ENCODE measurements at regions not wholly inside any gene's neighbourhood (a gene's known extent, or its start where the extent isn't known, plus 50 kb on each side); places are given as distances from the start of the nearest gene placed in this dataset.

GRCh38 chr22:48693377-48694135 is 1134.1 kb downstream of the BRD1 start (continued):
- TF ChIP-seq, protein P1, sequence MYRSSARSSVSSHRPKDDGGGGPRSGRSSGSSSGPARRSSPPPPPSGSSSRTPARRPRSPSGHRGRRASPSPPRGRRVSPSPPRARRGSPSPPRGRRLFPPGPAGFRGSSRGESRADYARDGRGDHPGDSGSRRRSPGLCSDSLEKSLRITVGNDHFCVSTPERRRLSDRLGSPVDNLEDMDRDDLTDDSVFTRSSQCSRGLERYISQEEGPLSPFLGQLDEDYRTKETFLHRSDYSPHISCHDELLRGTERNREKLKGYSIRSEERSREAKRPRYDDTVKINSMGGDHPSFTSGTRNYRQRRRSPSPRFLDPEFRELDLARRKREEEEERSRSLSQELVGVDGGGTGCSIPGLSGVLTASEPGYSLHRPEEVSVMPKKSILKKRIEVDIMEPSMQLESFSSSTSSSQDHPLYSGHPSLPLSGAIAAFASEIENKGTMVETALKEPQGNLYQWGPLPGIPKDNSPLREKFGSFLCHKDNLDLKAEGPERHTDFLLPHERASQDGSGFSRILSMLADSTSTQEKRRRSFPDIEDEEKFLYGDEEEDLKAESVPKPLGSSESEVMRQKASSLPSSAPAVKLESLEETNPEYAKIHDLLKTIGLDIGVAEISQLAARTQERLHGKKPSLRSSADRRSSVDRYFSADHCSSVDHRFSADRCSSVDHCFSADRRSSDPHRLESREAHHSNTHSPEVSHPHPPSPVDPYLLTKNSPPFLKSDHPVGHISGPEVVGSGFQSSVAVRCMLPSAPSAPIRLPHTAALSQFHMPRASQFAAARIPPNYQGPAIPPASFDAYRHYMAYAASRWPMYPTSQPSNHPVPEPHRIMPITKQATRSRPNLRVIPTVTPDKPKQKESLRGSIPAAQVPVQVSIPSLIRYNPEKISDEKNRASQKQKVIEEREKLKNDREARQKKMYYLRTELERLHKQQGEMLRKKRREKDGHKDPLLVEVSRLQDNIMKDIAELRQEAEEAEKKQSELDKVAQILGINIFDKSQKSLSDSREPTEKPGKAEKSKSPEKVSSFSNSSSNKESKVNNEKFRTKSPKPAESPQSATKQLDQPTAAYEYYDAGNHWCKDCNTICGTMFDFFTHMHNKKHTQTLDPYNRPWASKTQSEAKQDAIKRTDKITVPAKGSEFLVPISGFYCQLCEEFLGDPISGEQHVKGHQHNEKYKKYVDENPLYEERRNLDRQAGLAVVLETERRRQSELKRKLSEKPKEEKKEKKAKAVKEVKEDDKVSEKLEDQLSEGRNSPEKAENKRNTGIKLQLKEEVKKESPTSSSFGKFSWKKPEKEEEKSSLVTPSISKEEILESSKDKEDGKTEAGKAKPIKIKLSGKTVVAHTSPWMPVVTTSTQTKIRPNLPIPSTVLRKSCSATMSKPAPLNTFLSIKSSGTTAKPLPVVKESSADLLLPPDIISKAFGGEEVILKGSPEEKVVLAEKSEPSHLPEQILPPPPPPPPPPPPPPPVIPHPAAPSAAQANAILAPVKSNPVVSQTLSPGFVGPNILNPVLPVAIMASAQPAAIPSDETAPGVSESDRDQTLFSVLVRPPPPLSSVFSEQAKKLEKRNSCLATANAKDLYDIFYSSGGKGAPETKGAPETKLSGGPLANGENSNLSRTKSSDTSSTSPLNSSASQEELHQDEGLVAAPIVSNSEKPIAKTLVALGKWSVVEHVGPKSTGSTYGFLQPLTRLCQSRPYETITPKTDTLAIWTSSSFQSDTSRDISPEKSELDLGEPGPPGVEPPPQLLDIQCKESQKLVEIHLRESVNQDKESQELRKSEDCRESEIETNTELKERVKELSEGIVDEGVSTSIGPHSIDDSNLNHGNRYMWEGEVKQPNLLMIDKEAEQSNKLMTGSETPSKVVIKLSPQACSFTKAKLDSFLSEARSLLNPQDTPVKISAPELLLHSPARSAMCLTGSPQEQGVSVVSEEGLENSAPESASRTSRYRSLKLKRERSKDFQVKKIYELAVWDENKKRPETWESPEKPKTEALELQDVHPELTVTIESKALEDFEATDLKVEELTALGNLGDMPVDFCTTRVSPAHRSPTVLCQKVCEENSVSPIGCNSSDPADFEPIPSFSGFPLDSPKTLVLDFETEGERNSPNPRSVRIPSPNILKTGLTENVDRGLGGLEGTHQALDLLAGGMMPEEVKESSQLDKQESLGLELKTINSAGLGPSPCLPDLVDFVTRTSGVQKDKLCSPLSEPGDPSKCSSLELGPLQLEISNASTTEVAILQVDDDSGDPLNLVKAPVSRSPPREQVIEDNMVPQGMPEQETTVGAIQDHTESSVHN (CRISPR knock-in tag; IDR thresholded peaks at IDR 0.05): no peak
- TF ChIP-seq FOXA3 (CRISPR knock-in tag; IDR thresholded peaks at IDR 0.05): no peak
- no peak for TF ChIP-seq ZNF121 (CRISPR knock-in tag; IDR thresholded peaks at IDR 0.05)
- TF ChIP-seq KAT8 (CRISPR knock-in tag; IDR thresholded peaks at IDR 0.05): no peak
- TF ChIP-seq, protein P2, sequence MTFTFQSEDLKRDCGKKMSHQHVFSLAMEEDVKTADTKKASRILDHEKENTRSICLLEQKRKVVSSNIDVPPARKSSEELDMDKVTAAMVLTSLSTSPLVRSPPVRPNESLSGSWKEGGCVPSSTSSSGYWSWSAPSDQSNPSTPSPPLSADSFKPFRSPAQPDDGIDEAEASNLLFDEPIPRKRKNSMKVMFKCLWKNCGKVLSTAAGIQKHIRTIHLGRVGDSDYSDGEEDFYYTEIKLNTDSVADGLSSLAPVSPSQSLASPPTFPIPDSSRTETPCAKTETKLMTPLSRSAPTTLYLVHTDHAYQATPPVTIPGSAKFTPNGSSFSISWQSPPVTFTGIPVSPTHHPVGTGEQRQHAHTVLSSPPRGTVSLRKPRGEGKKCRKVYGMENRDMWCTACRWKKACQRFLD (CRISPR knock-in tag; IDR thresholded peaks at IDR 0.05; ENCODE audit: borderline replicate concordance): no peak
- TF ChIP-seq MATR3 (CRISPR knock-in tag; IDR thresholded peaks at IDR 0.05): no peak
- TF ChIP-seq SMARCC2 (IDR thresholded peaks at IDR 0.05): no peak
- TF ChIP-seq GFI1 (CRISPR knock-in tag; IDR thresholded peaks at IDR 0.05; ENCODE audit: borderline replicate concordance): 0 out of 2 replicates have a peak, but pooled peaks have one; percentile 2
- TF ChIP-seq, protein P3, sequence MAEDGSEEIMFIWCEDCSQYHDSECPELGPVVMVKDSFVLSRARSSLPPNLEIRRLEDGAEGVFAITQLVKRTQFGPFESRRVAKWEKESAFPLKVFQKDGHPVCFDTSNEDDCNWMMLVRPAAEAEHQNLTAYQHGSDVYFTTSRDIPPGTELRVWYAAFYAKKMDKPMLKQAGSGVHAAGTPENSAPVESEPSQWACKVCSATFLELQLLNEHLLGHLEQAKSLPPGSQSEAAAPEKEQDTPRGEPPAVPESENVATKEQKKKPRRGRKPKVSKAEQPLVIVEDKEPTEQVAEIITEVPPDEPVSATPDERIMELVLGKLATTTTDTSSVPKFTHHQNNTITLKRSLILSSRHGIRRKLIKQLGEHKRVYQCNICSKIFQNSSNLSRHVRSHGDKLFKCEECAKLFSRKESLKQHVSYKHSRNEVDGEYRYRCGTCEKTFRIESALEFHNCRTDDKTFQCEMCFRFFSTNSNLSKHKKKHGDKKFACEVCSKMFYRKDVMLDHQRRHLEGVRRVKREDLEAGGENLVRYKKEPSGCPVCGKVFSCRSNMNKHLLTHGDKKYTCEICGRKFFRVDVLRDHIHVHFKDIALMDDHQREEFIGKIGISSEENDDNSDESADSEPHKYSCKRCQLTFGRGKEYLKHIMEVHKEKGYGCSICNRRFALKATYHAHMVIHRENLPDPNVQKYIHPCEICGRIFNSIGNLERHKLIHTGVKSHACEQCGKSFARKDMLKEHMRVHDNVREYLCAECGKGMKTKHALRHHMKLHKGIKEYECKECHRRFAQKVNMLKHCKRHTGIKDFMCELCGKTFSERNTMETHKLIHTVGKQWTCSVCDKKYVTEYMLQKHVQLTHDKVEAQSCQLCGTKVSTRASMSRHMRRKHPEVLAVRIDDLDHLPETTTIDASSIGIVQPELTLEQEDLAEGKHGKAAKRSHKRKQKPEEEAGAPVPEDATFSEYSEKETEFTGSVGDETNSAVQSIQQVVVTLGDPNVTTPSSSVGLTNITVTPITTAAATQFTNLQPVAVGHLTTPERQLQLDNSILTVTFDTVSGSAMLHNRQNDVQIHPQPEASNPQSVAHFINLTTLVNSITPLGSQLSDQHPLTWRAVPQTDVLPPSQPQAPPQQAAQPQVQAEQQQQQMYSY (CRISPR knock-in tag; IDR thresholded peaks at IDR 0.05): peak; percentile 82
- TF ChIP-seq ZNF580 (CRISPR knock-in tag; IDR thresholded peaks at IDR 0.05; ENCODE audit: borderline replicate concordance, low read depth): 0 out of 2 replicates have a peak, but pooled peaks have one; percentile 3
- TF ChIP-seq, protein P4, sequence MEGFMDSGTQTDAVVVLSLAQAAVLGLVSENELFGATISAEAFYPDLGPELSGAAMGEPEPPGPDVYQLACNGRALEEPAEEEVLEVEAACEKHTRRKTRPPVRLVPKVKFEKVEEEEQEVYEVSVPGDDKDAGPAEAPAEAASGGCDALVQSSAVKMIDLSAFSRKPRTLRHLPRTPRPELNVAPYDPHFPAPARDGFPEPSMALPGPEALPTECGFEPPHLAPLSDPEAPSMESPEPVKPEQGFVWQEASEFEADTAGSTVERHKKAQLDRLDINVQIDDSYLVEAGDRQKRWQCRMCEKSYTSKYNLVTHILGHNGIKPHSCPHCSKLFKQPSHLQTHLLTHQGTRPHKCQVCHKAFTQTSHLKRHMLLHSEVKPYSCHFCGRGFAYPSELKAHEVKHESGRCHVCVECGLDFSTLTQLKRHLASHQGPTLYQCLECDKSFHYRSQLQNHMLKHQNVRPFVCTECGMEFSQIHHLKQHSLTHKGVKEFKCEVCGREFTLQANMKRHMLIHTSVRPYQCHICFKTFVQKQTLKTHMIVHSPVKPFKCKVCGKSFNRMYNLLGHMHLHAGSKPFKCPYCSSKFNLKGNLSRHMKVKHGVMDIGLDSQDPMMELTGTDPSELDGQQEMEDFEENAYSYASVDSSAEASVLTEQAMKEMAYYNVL (CRISPR knock-in tag; IDR thresholded peaks at IDR 0.05; ENCODE audit: borderline replicate concordance): 0 out of 2 replicates have a peak, but pooled peaks have one; percentile 4
- no peak for TF ChIP-seq ZMYM3 (CRISPR knock-in tag; IDR thresholded peaks at IDR 0.05)

Measured in HepG2 (cell line).